Esophagus muscularis mucosa (tissue), 4 donors: ENCODE measurements at regions not wholly inside any gene's neighbourhood (a gene's known extent, or its start where the extent isn't known, plus 50 kb on each side); places are given as distances from the start of the nearest gene placed in this dataset.

Experiments
- DNase-seq: peaks from one replicate; pipeline ENCODE4 v3.0.0-alpha.2; 2017; ENCODE audit errors: extremely low spot score
- H3K27ac ChIP-seq, 4 donors: fragments of 200-600 bp; sonication (generic); replicated peaks in 1 of 4; 1 replicate in 3 of 4; 2 replicates in 1 of 4; pipeline ENCODE4 v1.5.1; 2016 to 2019; ENCODE audit warnings: mild to moderate bottlenecking in 1 of 4
- H3K27me3 ChIP-seq, 4 donors: fragments of 200-600 bp; sonication (generic); one replicate each; pipeline versions ENCODE4 v1.5.1 to v1.6.0; 2016 to 2019
- H3K36me3 ChIP-seq, 4 donors: fragments of 200-600 bp; sonication (generic); one replicate each; pipeline ENCODE4 v1.5.1; 2016 to 2019
- H3K4me1 ChIP-seq, 4 donors: fragments of 200-600 bp; sonication (generic); one replicate each; pipeline ENCODE4 v1.5.1; 2016 to 2019
- H3K4me3 ChIP-seq, 4 donors: fragments of 200-600 bp; sonication (generic); 1 replicate in 2 of 4; 2 replicates in 2 of 4; pipeline ENCODE4 v1.5.1; 2016 to 2019; ENCODE audit warnings: mild to moderate bottlenecking in 4 of 4, moderate library complexity in 1 of 4
- H3K9me3 ChIP-seq, 4 donors: fragments of 200-600 bp; sonication (generic); 1 replicate in 3 of 4; 2 replicates in 1 of 4; pipeline ENCODE4 v1.5.1; 2016 to 2019
- CTCF ChIP-seq, 3 experiments: fragments of 200-600 bp in 2 of 3; fragments of 450-650 bp in 1 of 3; sonication (generic) in 2 of 3; IDR thresholded peaks; one replicate each; pipeline ENCODE4 v1.5.1; 2017 to 2019; ENCODE audit warnings: antibody characterized with exemption in 3 of 3, mild to moderate bottlenecking in 2 of 3, moderate library complexity in 1 of 3
- EP300 ChIP-seq: sonication (generic); formaldehyde crosslinking; IDR thresholded peaks from one replicate; pipeline ENCODE4 v1.6.1; 2017; ENCODE audit warnings: antibody characterized with exemption
- POLR2A ChIP-seq: fragments of 450-650 bp; IDR thresholded peaks from one replicate; pipeline ENCODE4 v1.6.1; 2017; ENCODE audit warnings: antibody characterized with exemption, moderate library complexity, mild to moderate bottlenecking, low read depth
- POLR2AphosphoS5 ChIP-seq, 2 donors: sonication (generic); formaldehyde crosslinking; IDR thresholded peaks; one replicate each; pipeline ENCODE4 v1.6.1; 2017; ENCODE audit warnings: antibody characterized with exemption in 2 of 2
- WGBS: methylation state at CpG from one replicate; pipeline ENCODE4 v1.1.5; 2018; 5-methylcytosine and 5-hydroxymethylcytosine counted together
- intact Hi-C: fragments of 100-400 bp; cut with DNase I; formaldehyde crosslinking; loops from one replicate; pipeline ENCODE4 v1.15.1; 2023

DNA sequence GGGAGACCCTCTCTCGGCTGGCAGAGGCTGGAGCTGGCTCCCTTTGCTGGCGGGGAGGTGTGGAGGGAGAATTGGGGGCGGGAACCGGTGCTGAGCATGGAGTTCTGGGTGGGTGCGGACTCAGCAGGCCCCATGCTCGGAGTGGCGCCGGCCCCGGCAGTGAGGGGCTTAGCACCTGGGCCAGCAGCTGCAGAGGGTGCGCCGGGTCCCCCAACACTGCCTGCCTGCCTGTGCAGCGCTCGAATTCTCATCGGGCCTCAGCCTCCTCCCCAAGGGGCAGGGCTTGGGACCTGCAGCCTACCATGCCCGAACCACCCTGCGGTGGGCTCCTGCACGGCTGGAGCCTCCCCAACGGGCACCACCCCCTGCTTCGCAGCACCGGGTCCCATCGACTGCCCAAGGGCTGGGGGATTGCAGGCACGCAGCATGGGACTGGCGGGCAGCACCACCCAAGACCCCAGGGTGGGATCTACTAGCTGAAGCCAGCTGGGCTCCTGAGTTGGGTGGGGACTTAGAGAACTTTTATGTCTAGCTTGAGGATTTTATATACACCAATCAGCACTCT is 129.8 kb downstream of the LRRC30 start:
- WGBS: 98% methylated on average over 5 of the region's 23 CpGs
- Histone ChIP-seq H3K36me3 (no peaks in the 10 kb centered on the region), H3K9me3 (no peaks in the 10 kb centered on the region), H3K27ac (no peak overlapping the region), H3K4me3 (no peak overlapping the region), H3K27me3 (no peaks in the 10 kb centered on the region), H3K4me1 (peaks cover 0 to 7% (median 7%) of the 10 kb centered on the region in 4 donors)
- DNase-seq: no peak
- TF ChIP-seq POLR2AphosphoS5 (IDR thresholded peaks at IDR 0.05): no peak
- TF ChIP-seq CTCF (IDR thresholded peaks at IDR 0.05): no peak
- intact Hi-C loops: no loop called here

GRCh38 chr18:7363338-7363737 is 132.4 kb downstream of the LRRC30 start:
- no peaks in the 10 kb centered on the region for H3K9me3 ChIP-seq
- DNase-seq: no peak
- TF ChIP-seq EP300: no peak
- no peak for TF ChIP-seq CTCF (IDR thresholded peaks at IDR 0.05)
- no peak for TF ChIP-seq POLR2A
- no peak for TF ChIP-seq POLR2AphosphoS5 (IDR thresholded peaks at IDR 0.05)
- H3K27ac ChIP-seq: no peak overlapping the region
- H3K36me3 ChIP-seq: no peaks in the 10 kb centered on the region
- intact Hi-C loops: no loop called here
- H3K4me3 ChIP-seq: no peak overlapping the region
- H3K4me1 ChIP-seq: peaks cover 0 to 12% (median 10%) of the 10 kb centered on the region in 4 donors
- 85% methylated on average over 5 of the region's 5 CpGs for WGBS
- H3K27me3 ChIP-seq: no peaks in the 10 kb centered on the region

GRCh38 chr18:7366597-7366996 is 135.7 kb downstream of the LRRC30 start:
- H3K36me3 ChIP-seq: no peaks in the 10 kb centered on the region
- peaks cover 20 to 31% (median 27%) of the 10 kb centered on the region in 4 donors for H3K4me1 ChIP-seq
- TF ChIP-seq CTCF (IDR thresholded peaks at IDR 0.05) (no peak), POLR2A (no peak), EP300 (no peak), POLR2AphosphoS5 (IDR thresholded peaks at IDR 0.05) (no peak)
- intact Hi-C loops: no loop called here
- H3K27ac ChIP-seq: no peak overlapping the region
- no peak for DNase-seq
- no peaks in the 10 kb centered on the region for H3K27me3 ChIP-seq
- no peaks in the 10 kb centered on the region for H3K9me3 ChIP-seq
- no peak overlapping the region for H3K4me3 ChIP-seq
- WGBS: 77% methylated on average over 7 of the region's 7 CpGs

DNA sequence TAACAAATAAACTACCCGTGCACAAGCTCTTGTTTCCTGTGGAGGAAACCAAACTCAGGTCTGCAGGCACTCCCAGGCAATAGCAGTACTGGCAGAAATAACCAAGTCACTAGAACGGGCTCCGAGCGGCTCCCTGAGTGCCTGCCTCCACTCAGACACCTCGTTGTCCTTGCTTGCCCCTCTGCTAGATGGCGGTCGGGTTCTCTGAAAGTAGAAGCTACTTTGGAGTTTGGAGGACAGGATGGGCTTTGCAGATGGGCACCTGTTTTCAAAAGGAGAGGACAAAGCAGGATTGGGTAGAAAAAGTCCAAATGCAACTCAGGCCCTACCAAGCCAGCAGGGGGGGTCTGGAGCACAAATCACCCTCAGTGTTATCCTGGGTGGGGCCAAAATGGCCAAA is 136.4 kb downstream of the LRRC30 start:
- intact Hi-C loops: no loop called here
- WGBS: 75% methylated on average over 7 of the region's 7 CpGs

More for the DNA sequence above, 136.4 kb downstream of the LRRC30 start:
- no peak for DNase-seq
- no peak overlapping the region for H3K27ac ChIP-seq
- no peaks in the 10 kb centered on the region for H3K27me3 ChIP-seq
- no peaks in the 10 kb centered on the region for H3K36me3 ChIP-seq
- no peaks in the 10 kb centered on the region for H3K9me3 ChIP-seq
- TF ChIP-seq POLR2A (no peak), EP300 (no peak), CTCF (IDR thresholded peaks at IDR 0.05) (no peak), POLR2AphosphoS5 (IDR thresholded peaks at IDR 0.05) (no peak)
- peaks cover 20 to 32% (median 28%) of the 10 kb centered on the region in 4 donors for H3K4me1 ChIP-seq
- no peak overlapping the region for H3K4me3 ChIP-seq
